Tibial nerve (tissue), 4 donors: ENCODE measurements at regions not wholly inside any gene's neighbourhood (a gene's known extent, or its start where the extent isn't known, plus 50 kb on each side); places are given as distances from the start of the nearest gene placed in this dataset.

Experiments used
- DNase-seq, 2 donors: peaks; one replicate each; pipeline ENCODE4 v3.0.0-alpha.2; 2019; ENCODE audit warnings: low spot score in 2 of 2
- H3K27ac ChIP-seq, 4 donors: fragments of 200-600 bp; sonication (generic) in 3 of 4; one replicate each; pipeline ENCODE4 v1.5.1; 2017 to 2019; ENCODE audit warnings: mild to moderate bottlenecking in 1 of 4
- H3K27me3 ChIP-seq, 2 donors: fragments of 200-600 bp; sonication (generic) in 1 of 2; one replicate each; pipeline versions ENCODE4 v1.5.1 to v1.6.0; 2017 to 2019
- H3K36me3 ChIP-seq, 3 donors: fragments of 200-600 bp; sonication (generic); one replicate each; pipeline ENCODE4 v1.5.1; 2018 to 2019
- H3K4me1 ChIP-seq, 4 donors: fragments of 200-600 bp; sonication (generic) in 3 of 4; one replicate each; pipeline ENCODE4 v1.5.1; 2017 to 2019
- H3K4me3 ChIP-seq, 4 donors: fragments of 200-600 bp; sonication (generic) in 3 of 4; one replicate each; pipeline ENCODE4 v1.5.1; 2017 to 2019; ENCODE audit warnings: mild to moderate bottlenecking in 1 of 4, moderate library complexity in 1 of 4
- H3K9me3 ChIP-seq, 4 donors: fragments of 200-600 bp; sonication (generic) in 3 of 4; one replicate each; pipeline ENCODE4 v1.5.1; 2017 to 2019
- EP300 ChIP-seq, 2 donors: sonication (generic); formaldehyde crosslinking; IDR thresholded peaks; one replicate each; pipeline ENCODE4 v1.6.1; 2017; ENCODE audit warnings: antibody characterized with exemption in 2 of 2, mild to moderate bottlenecking in 1 of 2
- POLR2A ChIP-seq, 2 donors: fragments of 450-650 bp; IDR thresholded peaks; one replicate each; pipeline ENCODE4 v1.6.1; 2017; ENCODE audit warnings: antibody characterized with exemption in 2 of 2, mild to moderate bottlenecking in 2 of 2, moderate library complexity in 2 of 2
- WGBS, 2 donors: methylation state at CpG; one replicate each; pipeline ENCODE4 v1.1.5; 2018; 5-methylcytosine and 5-hydroxymethylcytosine counted together
- TF ChIP-seq, protein P1 (sequence below), 5 experiments: fragments of 200-600 bp in 3 of 5; fragments of 450-650 bp in 2 of 5; sonication (generic) in 3 of 5; IDR thresholded peaks; one replicate each; pipeline ENCODE4 v1.5.1; 2016 to 2019; ENCODE audit warnings: antibody characterized with exemption in 5 of 5, mild to moderate bottlenecking in 3 of 5, moderate library complexity in 2 of 5

DNA sequence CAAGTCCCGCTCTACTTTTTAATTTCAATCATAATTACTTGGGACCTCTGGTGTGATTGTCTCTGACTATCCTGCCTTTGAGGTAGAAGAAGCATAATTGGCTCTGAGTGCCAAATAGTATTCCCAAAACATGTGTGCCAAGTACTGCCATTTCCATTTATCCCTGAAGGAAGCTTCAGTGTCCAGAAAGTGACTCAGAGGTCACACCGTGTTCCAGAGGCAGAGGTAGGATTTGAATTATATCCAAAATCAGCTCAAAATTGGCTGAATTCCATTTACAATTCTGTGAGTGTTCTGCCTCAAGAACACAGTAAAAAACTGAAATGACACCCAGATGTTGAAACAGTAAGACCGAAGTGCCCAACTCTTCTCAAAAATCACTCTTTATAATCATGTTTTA is 255.3 kb downstream of the RSL24D1 start:
- whole genome bisulfite sequencing, 2 donors: 45 to 50% methylated on average over 3 of the region's 3 CpGs
- no peak for DNase-seq
- Histone ChIP-seq H3K4me1 (no peaks in the 10 kb centered on the region), H3K27me3 (no peaks in the 10 kb centered on the region), H3K9me3 (no peaks in the 10 kb centered on the region), H3K27ac (no peak overlapping the region), H3K36me3 (no peaks in the 10 kb centered on the region), H3K4me3 (no peak overlapping the region)
- TF ChIP-seq POLR2A (IDR thresholded peaks at IDR 0.05) (no peak), EP300 (IDR thresholded peaks at IDR 0.05) (no peak)
- TF ChIP-seq, protein P1, sequence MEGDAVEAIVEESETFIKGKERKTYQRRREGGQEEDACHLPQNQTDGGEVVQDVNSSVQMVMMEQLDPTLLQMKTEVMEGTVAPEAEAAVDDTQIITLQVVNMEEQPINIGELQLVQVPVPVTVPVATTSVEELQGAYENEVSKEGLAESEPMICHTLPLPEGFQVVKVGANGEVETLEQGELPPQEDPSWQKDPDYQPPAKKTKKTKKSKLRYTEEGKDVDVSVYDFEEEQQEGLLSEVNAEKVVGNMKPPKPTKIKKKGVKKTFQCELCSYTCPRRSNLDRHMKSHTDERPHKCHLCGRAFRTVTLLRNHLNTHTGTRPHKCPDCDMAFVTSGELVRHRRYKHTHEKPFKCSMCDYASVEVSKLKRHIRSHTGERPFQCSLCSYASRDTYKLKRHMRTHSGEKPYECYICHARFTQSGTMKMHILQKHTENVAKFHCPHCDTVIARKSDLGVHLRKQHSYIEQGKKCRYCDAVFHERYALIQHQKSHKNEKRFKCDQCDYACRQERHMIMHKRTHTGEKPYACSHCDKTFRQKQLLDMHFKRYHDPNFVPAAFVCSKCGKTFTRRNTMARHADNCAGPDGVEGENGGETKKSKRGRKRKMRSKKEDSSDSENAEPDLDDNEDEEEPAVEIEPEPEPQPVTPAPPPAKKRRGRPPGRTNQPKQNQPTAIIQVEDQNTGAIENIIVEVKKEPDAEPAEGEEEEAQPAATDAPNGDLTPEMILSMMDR (IDR thresholded peaks at IDR 0.05): no peak

DNA sequence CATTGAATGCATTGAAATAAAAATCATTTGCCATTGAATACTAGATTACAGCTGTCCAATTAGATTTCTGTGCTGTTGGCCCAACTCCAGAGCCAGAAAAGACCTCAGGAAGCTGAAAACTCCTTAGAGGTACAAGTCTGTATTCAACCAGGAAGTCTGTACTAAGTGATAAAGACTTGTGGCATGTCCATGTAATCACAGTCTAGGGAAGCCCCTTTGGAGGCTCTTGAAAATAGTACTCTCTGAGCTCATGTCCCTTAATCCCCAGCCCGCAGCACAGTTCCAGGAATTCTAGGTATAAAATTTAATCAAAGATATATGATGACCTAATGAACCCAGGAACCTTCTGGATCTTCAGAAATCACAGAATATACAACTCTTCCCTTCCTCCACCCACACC is 279.4 kb downstream of the RSL24D1 start:
- no peak for DNase-seq
- Histone ChIP-seq H3K27me3 (no peaks in the 10 kb centered on the region), H3K36me3 (no peaks in the 10 kb centered on the region), H3K9me3 (peaks cover 0 to 3% (median 0%) of the 10 kb centered on the region in 4 donors), H3K4me3 (no peak overlapping the region), H3K4me1 (no peaks in the 10 kb centered on the region), H3K27ac (no peak overlapping the region)
- WGBS, 2 donors: 53 to 87% methylated on average over 1 of the region's 1 CpG
- no peak for TF ChIP-seq POLR2A (IDR thresholded peaks at IDR 0.05)
- TF ChIP-seq, protein P1 (IDR thresholded peaks at IDR 0.05): no peak
- no peak for TF ChIP-seq EP300 (IDR thresholded peaks at IDR 0.05)

DNA sequence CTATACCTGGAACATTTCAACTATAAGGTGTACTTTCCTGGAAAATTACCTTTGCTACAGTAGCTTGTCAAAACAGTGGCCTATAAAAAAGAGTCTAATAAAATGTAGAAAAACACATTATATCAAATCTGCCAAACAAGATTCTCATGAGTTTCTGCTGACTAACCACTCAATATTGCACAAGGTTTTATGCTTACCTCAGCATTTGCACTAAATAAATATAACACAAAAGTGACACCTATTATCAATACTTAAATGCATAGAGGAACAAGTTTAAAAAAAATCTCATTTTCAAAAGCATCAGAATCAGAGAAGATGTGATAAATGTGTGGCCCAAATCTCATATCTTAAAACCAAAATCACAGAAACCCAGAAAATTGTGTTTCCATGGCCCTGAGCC is 281.4 kb downstream of the RSL24D1 start:
- no peaks in the 10 kb centered on the region for H3K9me3 ChIP-seq
- H3K27me3 ChIP-seq: no peaks in the 10 kb centered on the region
- H3K4me1 ChIP-seq: no peaks in the 10 kb centered on the region
- H3K4me3 ChIP-seq: no peak overlapping the region
- no peaks in the 10 kb centered on the region for H3K36me3 ChIP-seq
- no peak for DNase-seq
- no peak overlapping the region for H3K27ac ChIP-seq
- no peak for TF ChIP-seq EP300 (IDR thresholded peaks at IDR 0.05)

DNA sequence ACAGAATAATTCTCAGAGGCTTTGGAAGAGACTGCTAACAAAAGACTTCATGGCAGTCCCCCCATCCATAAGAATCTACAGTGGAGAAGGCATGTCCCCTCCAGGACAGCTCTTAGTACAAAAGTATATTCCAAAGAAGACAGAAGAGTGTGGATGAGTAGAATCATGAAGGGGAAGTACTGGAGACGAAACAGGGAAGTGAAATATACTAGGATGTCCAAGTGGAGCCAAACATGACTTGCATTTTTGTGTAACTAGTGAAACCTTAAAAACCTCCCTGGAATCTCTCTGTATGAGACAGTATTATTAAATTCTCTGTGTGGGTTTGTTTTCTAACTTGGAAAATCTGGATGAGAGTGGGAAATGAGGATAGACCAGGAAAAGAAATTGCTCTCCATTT is 312.4 kb downstream of the RSL24D1 start:
- TF ChIP-seq POLR2A (IDR thresholded peaks at IDR 0.05) (no peak), EP300 (IDR thresholded peaks at IDR 0.05) (no peak)
- TF ChIP-seq, protein P1 (IDR thresholded peaks at IDR 0.05): no peak
- Histone ChIP-seq H3K4me3 (no peak overlapping the region), H3K27ac (no peak overlapping the region), H3K9me3 (peaks cover 0 to 12% (median 0%) of the 10 kb centered on the region in 4 donors), H3K4me1 (no peaks in the 10 kb centered on the region), H3K36me3 (no peaks in the 10 kb centered on the region), H3K27me3 (no peaks in the 10 kb centered on the region)
- DNase-seq: no peak
- 0% methylated on average over 1 of the region's 1 CpG for WGBS, 2 donors

DNA sequence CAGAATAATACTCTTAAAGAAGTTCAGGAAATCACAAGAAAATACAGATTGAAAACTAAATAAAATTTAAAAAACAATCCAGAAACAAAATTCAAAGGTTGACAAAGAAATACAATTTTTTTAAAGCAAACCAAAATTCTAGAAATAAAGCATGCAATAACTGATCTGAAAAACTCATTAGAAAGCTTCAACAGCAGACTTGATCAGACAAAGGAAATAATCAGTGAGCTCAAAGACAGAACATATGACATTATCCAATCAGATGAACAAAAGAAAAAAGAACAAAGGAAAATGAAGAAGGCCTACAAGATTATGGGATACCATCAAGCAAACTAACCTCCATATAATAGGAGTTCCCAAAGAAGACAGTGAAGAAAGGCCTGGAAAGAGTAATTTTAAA is 336.8 kb downstream of the RSL24D1 start:
- Histone ChIP-seq H3K27me3 (no peaks in the 10 kb centered on the region), H3K36me3 (no peaks in the 10 kb centered on the region), H3K4me1 (no peaks in the 10 kb centered on the region), H3K9me3 (peaks cover 0 to 15% (median 7%) of the 10 kb centered on the region in 4 donors), H3K27ac (no peak overlapping the region), H3K4me3 (no peak overlapping the region)
- DNase-seq: no peak
- TF ChIP-seq, protein P1 (IDR thresholded peaks at IDR 0.05): no peak
- TF ChIP-seq EP300 (IDR thresholded peaks at IDR 0.05): no peak
- no peak for TF ChIP-seq POLR2A (IDR thresholded peaks at IDR 0.05)

DNA sequence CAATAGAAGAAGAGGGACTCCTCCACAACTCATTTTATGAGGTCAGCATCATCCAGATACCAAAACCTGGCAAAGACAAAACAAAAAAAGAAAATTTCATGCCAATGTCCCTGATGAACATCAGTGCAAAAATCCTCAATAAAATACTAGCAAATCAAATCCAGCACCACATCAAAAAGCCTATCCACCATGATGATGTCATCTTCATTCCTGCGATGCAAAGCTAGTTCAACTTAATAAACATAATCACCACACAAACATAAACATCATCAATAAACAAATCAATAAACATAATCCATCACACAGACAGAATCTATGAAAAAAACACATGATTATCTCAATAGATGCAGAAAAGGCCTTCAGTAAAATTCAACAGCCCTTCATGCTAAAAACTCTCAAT is 342.1 kb downstream of the RSL24D1 start:
- H3K27me3 ChIP-seq: no peaks in the 10 kb centered on the region
- DNase-seq: no peak
- H3K4me1 ChIP-seq: no peaks in the 10 kb centered on the region
- TF ChIP-seq POLR2A (IDR thresholded peaks at IDR 0.05): no peak
- TF ChIP-seq EP300 (IDR thresholded peaks at IDR 0.05): no peak
- TF ChIP-seq, protein P1 (IDR thresholded peaks at IDR 0.05): no peak
- no peak overlapping the region for H3K4me3 ChIP-seq
- no peak overlapping the region for H3K27ac ChIP-seq
- peaks cover 0 to 9% (median 3%) of the 10 kb centered on the region in 4 donors for H3K9me3 ChIP-seq
- no peaks in the 10 kb centered on the region for H3K36me3 ChIP-seq
- WGBS, 2 donors: 94 to 97% methylated on average over 1 of the region's 1 CpG
